ENCODE measurements at regions not wholly inside any gene's neighbourhood (a gene's known extent, or its start where the extent isn't known, plus 50 kb on each side); places are given as distances from the start of the nearest gene placed in this dataset.
"Not testable (repeated sequence)": the region's sequence is repeated elsewhere in the genome, so short reads cannot be mapped to it uniquely, and the experiment has no call there.

DNA sequence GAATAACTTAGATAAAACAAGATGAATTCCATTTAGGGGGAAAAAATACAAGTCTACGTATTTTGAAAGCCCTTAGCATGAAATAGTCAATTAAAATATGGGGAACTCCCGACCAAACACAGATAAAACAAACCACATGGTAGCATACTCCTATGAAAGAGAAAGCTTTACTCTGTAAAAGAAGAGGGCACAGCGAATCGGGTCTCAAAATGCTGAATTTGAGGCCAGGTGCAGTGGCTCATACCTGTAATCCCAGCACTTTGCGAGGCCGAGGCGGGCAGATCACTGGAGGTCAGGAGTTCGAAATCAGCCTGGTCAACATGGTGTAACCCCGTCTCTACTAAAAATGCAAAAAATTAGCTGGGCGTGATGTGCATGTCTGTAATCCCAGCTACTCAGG lies 116.9 kb upstream of the TIAM1 start:
- DNase-seq (ENCODE audit: low spot score) = no peak
- no peak for FAIRE-seq

DNA sequence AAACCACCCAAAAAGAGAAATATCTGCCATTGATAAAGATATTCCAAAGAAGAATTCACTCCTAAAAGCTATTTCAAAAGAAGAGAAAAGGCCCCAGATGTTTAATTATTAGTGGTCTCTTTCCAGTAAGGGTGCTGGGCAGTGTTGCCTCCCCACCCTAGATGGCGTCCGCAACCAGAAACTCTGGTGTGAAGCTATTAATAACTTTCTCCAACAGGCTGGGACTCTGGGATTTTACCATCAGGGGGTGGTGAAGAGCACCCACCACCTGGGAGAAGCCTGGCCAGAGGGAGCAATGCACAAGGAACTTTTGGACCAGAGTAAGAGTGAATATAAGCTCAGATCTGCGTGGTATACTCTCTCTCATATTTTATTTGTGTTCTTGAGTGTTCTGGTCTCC lies 115.4 kb upstream of the TIAM1 start:
- no peak for FAIRE-seq
- no peak for DNase-seq (ENCODE audit: low spot score)

DNA sequence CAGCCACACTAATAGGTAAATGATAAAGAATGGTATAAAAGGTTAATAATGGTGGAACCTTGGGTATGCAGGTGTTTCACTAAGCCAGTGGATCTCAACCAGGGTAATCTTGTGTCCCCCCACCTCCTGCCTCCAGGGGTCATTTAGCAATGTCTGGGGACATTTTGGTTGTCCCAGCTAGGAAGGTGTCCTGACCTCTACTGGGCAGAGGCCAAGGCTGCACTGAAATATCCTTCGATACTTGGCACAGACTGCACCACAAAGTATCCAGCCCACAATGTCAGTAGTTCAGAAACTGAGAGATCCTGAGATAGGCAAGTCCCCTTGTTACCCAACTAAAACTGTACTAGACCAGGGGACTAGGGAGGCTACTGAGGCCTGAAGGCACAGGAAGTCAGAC lies 113.6 kb upstream of the TIAM1 start:
- no peak for FAIRE-seq
- no peak for DNase-seq (ENCODE audit: low spot score)

DNA sequence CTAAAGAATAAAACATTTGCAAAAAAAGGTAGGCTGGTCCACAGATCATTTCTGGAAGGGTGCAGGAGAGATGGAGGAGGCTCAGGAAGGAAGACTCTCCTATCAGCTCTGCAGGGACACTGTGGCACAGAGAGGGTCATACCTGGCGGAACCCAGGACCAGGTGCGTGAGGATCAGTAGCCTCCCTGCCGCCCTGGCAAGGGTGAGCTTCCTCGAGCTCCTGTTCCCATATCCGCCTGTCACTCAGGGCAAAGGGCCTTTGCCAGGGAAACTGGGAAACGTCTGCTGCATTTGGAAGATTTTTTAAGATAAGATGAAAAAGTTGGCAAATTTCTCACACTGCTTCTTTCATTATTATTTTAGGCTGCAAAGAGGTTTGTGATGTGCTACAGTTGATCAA lies 112.1 kb upstream of the TIAM1 start:
- DNase-seq (ENCODE audit: low spot score) = no peak
- FAIRE-seq = no peak

DNA sequence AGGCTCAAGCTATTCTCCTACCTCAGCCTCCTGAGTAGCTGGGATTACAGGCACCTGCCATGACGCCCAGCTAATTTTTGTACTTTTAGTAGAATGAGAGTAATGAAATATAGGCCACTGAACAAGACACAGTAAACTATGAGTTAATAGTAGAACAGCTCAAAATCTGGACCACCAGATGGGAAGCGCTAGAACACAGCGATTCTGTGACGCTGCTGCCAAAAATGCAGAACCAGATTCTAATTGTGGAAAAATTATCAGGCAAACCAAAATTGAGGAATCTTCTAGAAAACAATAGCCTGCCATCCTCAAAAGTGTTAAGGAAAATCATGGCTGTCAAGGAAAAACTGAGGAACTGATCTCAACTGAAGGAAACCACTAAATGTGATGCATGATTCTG lies 111.4 kb upstream of the TIAM1 start:
- no peak for FAIRE-seq
- DNase-seq (ENCODE audit: low spot score) = no peak

DNA sequence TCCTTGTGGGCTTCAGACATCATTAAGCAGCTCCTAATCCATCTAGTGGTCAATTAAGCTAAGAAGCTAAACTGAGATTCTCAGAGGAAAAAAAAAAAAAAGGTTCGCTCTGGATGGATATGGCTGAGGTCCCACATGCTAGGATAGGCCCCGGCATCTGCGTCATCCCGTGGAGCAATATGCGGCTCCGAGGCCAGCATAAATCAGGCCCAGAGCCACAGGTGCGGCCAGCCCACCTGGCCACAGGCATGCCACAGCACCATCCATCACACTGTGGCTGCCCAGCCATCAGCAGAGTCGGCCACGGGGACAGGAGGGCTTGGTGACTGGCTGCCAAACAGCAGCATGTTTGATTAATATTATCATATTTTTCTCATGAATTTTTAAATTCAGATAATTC lies 106.9 kb upstream of the TIAM1 start:
- FAIRE-seq = no peak
- no peak for DNase-seq (ENCODE audit: low spot score)

DNA sequence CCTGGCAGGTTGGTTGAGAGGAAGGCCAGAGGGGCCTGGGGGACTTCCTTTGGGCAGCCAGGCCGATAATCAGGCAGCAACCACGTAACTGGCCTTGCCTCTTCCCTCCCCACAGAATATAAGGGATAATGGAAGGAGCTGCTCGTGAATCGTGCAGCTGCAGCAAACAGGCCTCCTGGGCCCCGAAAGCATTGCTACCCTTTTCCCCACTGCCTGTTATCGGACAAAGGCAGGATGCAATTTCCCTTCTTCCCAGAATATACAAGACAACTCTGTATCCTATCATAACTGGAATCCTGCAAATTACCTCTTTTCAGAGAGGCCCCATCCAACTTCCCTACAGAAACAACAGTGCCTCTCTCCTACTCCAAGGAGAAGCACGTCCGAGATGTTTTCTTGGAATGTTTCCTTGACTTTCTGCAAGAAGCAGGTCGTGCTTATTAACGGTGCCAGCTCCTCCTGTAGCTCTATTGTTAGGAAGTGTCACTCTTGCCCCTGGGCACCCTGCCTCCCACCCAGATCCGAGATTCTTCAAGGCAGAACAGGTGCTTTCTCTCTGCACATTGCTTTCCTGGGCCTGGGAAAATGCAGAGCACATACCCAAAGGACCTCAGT lies 106.0 kb upstream of the TIAM1 start:
- DNase-seq (ENCODE audit: low spot score) (no peak), FAIRE-seq (no peak)

DNA sequence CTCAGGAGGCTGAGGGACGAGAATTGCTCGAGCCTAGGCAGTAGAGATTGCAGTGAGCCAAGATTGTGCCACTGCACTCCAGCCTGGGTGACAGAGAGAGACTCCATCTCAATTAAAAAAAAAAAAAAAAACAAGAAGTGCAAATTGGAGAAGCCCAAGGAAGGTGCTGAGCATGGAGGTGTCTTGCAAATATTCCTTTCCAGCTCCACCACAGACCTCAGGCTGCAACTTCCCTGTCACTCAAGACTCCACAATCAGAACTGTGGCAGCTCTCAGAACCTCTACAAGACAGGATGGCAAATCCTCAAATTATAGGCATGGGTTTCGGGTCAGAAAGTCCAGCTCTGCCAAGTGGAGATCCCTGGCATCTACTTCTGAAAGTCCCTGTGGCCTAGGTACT lies 104.4 kb upstream of the TIAM1 start:
- FAIRE-seq = no peak
- DNase-seq (ENCODE audit: low spot score) = no peak

DNA sequence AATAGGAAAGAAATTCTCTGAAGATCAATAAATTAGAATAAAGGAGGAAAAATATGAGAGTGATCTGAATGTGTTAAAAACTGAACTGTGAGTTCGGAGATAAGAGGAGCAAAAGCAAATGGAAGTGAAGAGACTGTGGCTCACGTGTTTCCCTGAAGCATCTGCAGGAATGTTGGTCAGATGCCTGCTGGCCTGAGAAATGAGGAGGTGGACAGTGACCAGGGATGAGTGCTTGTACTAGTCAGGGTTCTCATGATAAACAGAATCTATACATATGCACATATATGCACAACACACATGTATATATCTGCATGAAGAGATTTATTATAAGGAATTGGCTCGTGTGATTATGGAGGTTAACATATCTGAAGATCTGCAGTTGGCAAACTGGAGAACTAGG lies 103.4 kb upstream of the TIAM1 start:
- no peak for FAIRE-seq
- no peak for DNase-seq (ENCODE audit: low spot score)

DNA sequence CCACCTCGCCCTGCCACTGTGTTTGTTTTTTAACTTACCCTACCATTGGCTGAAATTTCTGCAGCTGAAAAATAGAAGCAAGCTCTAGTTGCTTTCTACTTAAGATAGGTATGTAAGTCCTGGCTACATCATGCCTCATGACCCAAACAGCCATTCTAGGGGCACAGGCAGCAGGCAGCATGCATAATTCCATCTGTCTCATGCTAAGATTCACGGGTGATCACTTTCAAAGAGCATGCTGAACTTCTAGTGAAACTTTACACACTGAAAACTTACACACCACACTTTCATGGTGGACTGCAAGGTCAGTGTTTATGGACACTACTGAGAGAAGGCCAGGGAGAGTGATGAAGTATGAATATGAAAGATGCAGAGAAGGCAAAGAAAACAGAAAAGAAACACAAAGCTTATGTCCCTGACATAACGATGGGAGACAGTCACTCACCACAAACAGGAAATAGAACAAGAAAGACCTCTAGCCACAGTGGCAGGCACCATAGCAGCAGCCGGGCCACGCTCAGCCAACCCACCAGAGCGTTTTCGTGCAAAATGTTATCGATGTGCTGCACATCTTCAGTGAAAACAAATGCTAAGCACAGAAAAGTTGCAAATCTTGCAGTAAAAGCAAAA lies 102.3 kb upstream of the TIAM1 start:
- FAIRE-seq (no peak), DNase-seq (ENCODE audit: low spot score) (no peak)

DNA sequence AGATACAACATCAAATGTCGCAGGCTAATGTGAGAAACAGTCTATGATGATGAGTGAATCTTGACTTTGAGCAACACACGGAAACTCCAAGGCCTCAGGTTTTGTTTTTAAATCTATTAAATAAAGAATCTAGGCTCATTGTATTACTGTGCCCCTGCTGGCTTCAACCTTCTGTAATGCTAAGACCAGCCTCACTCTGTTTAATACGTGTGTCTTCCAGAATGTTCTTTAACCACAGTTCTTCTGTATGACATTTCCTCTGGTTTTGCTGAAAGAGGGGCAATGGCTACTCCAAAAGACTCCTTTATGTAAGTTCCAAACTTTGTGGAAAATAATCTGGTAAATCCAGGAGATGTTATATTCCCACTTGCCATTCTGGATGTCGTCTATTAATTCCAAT lies 101.1 kb upstream of the TIAM1 start:
- DNase-seq (ENCODE audit: low spot score) = no peak
- FAIRE-seq = no peak

DNA sequence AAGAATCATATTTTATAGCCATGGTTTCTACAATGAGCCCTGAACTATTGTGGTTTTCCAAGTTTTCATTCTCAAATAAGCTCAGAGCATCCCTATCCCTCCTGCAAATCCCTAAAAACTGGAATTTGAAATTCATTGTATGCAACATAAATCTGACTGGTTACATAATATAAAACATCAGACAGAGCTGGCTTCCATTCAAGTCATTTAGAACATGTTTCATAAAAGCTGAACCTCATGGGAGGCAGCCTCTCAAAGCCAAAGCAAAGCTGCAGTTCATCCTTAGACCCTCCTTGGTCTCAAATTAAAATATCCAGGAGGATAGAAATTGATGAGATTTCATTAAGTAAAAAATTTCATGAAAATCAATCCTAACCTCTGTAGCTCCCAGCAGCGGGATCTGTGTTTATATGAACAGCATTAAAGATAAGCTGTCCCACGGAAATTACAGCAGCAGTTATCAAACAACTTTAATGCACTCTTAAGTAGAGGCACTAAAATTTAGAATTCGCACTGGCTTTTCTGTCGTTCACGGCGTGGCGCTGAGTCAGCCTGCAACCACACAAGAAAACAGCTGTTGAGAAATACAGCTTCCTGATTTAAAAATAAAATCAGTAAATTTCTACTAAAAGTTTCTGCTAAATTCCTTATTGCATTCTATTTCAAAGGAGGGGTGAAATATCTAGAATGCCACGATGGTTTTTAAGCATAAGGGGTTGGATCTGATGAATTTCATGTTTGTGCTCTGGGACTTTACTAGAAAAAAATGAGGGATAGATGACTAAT lies 99.9 kb upstream of the TIAM1 start:
- no peak for FAIRE-seq
- no peak for DNase-seq (ENCODE audit: low spot score)

DNA sequence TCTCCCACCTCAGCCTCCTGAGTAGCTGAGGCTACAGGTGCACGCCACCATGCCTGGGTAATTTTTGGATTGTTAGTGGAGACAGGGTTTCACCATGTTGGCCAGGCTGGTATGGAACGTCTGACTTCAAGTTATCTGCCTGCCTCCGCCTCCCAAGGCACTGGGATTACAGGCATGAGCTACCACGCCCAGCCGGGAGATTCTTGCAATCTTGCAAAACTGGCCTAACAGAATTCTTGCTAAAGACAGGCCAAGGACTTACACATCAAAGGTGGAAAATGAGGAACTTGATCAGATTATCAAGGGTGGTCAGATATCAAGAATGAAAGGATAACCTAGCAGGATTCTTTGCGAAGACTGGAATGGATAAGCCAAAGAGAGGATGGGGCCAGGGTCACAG lies 98.3 kb upstream of the TIAM1 start:
- FAIRE-seq (no peak), DNase-seq (ENCODE audit: low spot score) (no peak)

DNA sequence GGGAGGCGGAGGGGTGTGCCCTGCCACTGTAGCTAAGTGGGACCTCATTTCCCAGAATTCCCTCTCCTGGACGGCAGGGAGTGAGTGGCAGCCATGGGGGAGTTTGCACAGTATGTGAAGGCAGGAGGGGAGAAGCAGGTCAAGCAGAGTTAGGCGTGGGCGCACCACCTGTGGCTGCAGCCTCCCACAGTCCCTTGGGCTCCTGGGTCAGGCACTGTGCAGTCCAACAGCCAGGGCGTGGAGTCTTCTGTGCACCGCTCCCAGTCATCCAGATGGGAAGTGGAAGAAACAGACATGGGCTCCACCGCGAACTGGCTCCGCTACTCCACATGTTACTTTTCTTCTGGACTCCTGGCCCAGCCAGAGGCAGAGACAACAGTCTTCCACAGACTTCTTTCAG lies 85.4 kb upstream of the TIAM1 start:
- FAIRE-seq (no peak), DNase-seq (ENCODE audit: low spot score) (no peak)

DNA sequence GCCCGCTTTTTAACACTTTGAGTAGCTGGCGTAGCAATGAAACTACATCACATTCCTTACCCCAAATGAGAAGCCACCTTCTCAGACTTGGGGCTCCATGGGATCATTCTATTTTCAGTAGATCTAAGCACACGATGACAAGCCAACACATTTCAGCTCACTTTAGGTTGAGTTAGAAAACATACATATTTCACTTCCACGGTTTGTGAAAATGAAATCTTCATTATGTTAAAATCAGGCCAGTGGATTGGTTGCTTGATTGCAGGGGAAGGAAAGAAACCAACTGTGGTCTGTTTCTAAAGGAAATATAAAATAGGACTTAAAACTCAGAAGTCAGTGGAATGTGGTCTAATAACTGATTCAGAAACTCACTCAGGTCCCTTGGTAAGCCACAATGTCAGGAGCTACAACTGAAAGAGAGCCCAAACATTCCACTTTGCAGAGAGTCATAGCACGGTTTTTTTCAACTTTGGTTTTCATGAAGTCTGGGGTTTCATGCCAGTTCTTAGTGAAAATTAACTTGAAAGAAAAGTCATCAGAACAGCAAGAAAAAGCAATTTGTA lies 82.3 kb upstream of the TIAM1 start:
- no peak for DNase-seq (ENCODE audit: low spot score)
- no peak for FAIRE-seq

DNA sequence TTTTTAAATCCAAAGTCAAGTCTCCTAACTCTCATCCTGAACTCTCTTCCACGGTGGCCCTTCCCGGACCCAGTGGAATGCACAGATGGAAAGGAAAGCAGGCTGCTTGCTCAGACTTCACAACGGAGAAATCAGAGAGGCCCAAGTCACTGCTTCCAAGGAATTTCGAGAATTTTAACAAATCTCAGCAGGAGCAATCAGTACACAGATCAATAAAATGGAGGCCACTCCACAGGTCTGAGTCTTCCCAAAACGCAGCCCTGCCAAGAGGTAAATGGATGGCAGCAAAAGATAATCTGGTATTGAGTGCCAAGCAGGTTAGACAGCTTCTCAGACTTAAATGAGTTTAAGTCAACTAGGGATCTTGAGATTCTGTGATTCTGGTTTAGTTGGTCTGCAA lies 81.1 kb upstream of the TIAM1 start:
- FAIRE-seq = no peak

DNA sequence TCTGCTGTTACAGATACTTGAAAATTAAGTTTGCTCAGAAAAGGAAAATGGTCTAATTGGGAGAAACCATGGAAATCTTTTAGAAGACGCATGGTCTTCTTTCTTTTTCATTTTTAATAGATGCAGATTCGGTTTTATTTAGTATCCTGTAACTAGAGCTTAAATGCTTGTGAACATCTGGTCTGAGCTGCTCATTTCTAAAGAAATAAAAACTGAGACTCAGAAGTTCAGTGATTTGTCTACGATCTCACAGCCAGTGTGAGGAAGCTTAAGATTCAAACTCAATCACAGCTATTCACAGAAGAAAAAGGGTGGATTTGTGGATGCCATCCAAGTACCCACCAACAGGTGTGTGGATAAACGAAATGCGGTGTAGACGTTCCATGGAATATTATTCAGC lies 80.0 kb upstream of the TIAM1 start:
- DNase-seq (ENCODE audit: low spot score) (no peak), FAIRE-seq (no peak)

More for the DNA sequence above, 81.1 kb upstream of the TIAM1 start:
- DNase-seq (ENCODE audit: low spot score) = no peak

DNA sequence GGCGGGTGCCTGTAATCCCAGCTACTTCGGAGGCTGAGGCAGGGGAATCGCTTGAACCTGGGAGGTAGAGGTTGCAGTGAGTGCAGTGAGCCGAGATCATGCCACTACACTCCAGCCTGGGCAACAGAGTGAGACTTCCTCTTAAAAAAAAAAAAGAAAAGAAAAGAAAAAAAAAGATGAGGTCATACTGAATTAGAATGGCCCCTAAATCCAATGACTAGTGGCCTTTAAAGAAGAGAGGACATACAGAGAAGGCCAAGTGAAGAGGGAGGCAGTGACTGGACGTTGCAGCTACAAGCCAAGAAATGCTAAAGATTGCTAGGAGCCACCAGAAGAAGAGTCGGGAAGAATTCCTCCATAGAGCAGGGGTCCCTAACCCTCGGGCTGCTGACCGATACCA lies 76.9 kb upstream of the TIAM1 start:
- no peak for DNase-seq (ENCODE audit: low spot score)
- no peak for FAIRE-seq

DNA sequence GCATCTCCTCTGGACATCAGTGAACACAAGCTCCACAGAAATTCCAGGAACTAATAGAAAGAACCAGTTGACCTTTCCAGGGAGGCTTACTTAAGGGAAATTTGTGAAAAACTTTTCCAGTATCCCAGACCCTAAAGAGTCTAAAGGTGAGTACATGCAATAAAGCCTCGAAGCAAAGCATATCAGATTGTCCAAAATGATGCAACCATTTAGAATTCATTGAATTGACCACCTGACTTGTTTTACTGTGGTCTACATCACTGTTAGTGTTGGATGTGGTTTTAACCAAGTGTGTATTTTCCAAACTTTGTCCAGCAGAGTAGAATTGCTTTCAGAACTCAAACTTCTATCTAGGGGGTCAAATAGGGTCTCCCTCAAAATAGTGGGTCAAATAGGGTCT lies 76.3 kb upstream of the TIAM1 start:
- no peak for FAIRE-seq
- no peak for DNase-seq (ENCODE audit: low spot score)

DNA sequence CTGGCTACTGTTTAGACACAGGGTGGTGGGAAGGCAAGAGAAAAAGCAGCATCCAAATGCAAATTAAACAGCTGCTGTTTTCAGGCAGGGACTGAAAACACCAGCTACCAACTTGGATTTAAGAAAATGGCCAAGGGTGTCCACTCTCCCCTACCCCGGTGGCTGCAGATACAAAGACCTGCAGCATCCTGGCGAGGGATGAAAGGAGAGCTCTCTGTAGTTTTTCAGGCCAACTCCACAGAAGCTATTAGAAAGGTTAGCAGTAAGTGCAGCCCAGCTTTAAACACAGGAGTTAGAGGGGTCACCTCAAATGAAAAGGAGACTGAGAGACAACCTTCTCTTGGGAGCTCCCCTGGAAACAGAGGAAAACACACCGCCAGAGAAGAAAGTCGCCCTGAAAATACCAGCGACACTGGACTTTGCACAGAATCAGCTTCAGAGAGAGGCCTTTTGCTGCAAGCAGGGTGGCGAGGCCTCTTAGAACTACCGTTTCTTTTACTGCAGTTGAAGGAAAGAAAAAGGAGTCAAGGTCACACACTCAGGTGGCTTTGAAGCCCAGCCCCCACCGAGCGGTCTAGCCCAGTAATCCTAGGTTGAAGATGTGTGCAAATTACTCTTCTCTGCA lies 74.4 kb upstream of the TIAM1 start:
- DNase-seq (ENCODE audit: low spot score) (no peak), FAIRE-seq (no peak)

DNA sequence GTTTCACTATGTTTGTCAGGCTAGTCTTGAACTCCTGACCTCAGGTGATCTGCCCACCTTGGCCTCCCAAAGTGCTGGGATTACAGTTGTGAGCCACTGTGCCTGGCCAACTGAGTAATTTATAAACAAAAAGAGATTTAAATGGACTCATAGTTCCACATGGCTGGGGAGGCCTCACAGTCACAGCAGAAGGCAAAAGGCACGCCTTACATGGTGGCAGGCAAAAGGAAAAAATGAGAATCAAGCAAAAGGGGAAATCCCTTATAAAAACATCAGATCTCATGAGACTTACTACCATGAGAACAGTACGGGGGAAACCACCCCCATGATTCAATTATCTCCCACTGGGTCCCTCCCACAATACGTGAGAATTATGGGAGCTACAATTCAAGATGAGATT lies 73.2 kb upstream of the TIAM1 start:
- not testable (repeated sequence) for FAIRE-seq; DNase-seq (ENCODE audit: low spot score)

DNA sequence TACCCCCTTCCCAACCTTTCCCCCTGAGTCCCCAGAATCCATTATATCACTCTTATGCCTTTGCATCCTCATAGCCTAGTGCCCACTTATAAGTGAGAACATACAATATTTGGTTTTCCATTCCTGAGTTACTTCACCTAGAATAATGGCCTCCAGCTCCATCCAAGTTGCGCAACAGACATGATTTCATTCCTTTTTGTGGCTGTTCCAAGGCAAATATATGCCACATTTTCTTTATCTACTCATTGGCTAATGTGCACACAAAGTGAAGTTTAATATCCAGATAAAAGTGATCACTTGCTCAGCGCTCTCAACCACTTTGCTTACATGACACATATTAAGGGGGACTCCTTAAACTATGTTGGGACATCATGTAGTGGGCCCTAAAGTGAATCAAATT lies 72.4 kb upstream of the TIAM1 start:
- DNase-seq (ENCODE audit: low spot score) = no peak
- FAIRE-seq = no peak

Data from RCC 7860 (cell line).